Smooth muscle cell (in vitro differentiated cells): ENCODE measurements at regions not wholly inside any gene's neighbourhood (a gene's known extent, or its start where the extent isn't known, plus 50 kb on each side); places are given as distances from the start of the nearest gene placed in this dataset.

ENCODE experiments used
- DNase-seq: peaks from one replicate; lab custom pipeline; 2025; ENCODE audit not compliant: unreplicated experiment; lab: John Stamatoyannopoulos, UW
- H2AFZ ChIP-seq: fragments of 200-600 bp; sonication (generic); 2 replicates; pipeline ENCODE4 v1.6.0; 2016; ENCODE audit warnings: antibody characterized with exemption, low read depth, mild to moderate bottlenecking
- H3F3A ChIP-seq: fragments of 200-600 bp; sonication (generic); 2 replicates; pipeline ENCODE4 v1.6.0; 2017; ENCODE audit warnings: antibody characterized with exemption, low read depth
- H3K27ac ChIP-seq: fragments of 200-600 bp; sonication (generic); 2 replicates; pipeline ENCODE4 v1.5.1; 2016; ENCODE audit warnings: low read depth, mild to moderate bottlenecking
- H3K27me3 ChIP-seq: fragments of 200-600 bp; sonication (generic); 2 replicates; pipeline ENCODE4 v1.6.1; 2016; ENCODE audit warnings: low read depth, mild to moderate bottlenecking
- H3K36me3 ChIP-seq: fragments of 200-600 bp; sonication (generic); 2 replicates; pipeline ENCODE4 v1.5.1; 2016; ENCODE audit warnings: low read depth
- H3K4me1 ChIP-seq: fragments of 200-600 bp; sonication (generic); 2 replicates; pipeline ENCODE4 v1.5.1; 2016; ENCODE audit warnings: low read depth
- H3K4me2 ChIP-seq: fragments of 200-600 bp; sonication (generic); 2 replicates; pipeline ENCODE4 v1.6.0; 2016; ENCODE audit warnings: mild to moderate bottlenecking
- H3K4me3 ChIP-seq: fragments of 200-600 bp; sonication (generic); 2 replicates; pipeline ENCODE4 v1.5.1; 2016; ENCODE audit warnings: mild to moderate bottlenecking
- H3K79me2 ChIP-seq: fragments of 200-600 bp; sonication (generic); 2 replicates; pipeline ENCODE4 v1.6.0; 2016; ENCODE audit warnings: low read depth, mild to moderate bottlenecking
- H3K9ac ChIP-seq: fragments of 200-600 bp; sonication (generic); 2 replicates; pipeline ENCODE4 v1.6.0; 2016; ENCODE audit warnings: low read depth
- H3K9me3 ChIP-seq: fragments of 200-600 bp; sonication (generic); replicated peaks from 2 replicates; pipeline ENCODE4 v1.5.1; 2016; ENCODE audit warnings: low read depth
- H4K20me1 ChIP-seq: fragments of 200-600 bp; sonication (generic); 2 replicates; pipeline ENCODE4 v1.6.0; 2016; ENCODE audit warnings: low read depth
- CTCF ChIP-seq: fragments of 200-600 bp; sonication (generic); IDR thresholded peaks from 2 replicates; pipeline ENCODE4 v1.5.1; 2017; ENCODE audit warnings: borderline replicate concordance, mild to moderate bottlenecking, antibody characterized with exemption; ENCODE audit not compliant: insufficient read depth, poor library complexity, severe bottlenecking
- WGBS: methylation state at CpG from one replicate; pipeline ENCODE4 v1.1.7; 2016; ENCODE audit warnings: low lambda C conversion rate; 5-methylcytosine and 5-hydroxymethylcytosine counted together

GRCh38 chr12:40616383-40616915, 75.8 kb upstream of the CNTN1 start:
- no peak overlapping the region for H3K4me2 ChIP-seq
- H3K9ac ChIP-seq = no peak overlapping the region
- H3K9me3 ChIP-seq = no peaks in the 10 kb centered on the region
- no peaks in the 10 kb centered on the region for H3K36me3 ChIP-seq
- no peak for TF ChIP-seq CTCF
- H2AFZ ChIP-seq = no peak overlapping the region
- DNase-seq = no peak
- no peaks in the 10 kb centered on the region for H4K20me1 ChIP-seq
- H3K27ac ChIP-seq = no peak overlapping the region
- no peaks in the 10 kb centered on the region for H3K27me3 ChIP-seq
- H3F3A ChIP-seq = no peaks in the 10 kb centered on the region
- 95% methylated on average over 4 of the region's 4 CpGs for WGBS
- H3K4me3 ChIP-seq = no peak overlapping the region
- H3K79me2 ChIP-seq = no peaks in the 10 kb centered on the region
- H3K4me1 ChIP-seq = no peaks in the 10 kb centered on the region

GRCh38 chr12:40618636-40619035, 73.6 kb upstream of the CNTN1 start:
- DNase-seq = no peak
- H3K36me3 ChIP-seq = no peaks in the 10 kb centered on the region
- no peak overlapping the region for H2AFZ ChIP-seq
- no peaks in the 10 kb centered on the region for H3F3A ChIP-seq
- H3K27ac ChIP-seq = no peak overlapping the region
- no peaks in the 10 kb centered on the region for H3K4me1 ChIP-seq
- no peaks in the 10 kb centered on the region for H3K9me3 ChIP-seq
- TF ChIP-seq CTCF = no peak
- H3K4me2 ChIP-seq = no peak overlapping the region
- 85% methylated on average over 1 of the region's 1 CpG for WGBS
- H4K20me1 ChIP-seq = no peaks in the 10 kb centered on the region
- no peaks in the 10 kb centered on the region for H3K79me2 ChIP-seq
- H3K9ac ChIP-seq = no peak overlapping the region
- no peak overlapping the region for H3K4me3 ChIP-seq
- H3K27me3 ChIP-seq = no peaks in the 10 kb centered on the region

GRCh38 chr12:40620564-40621019, 71.6 kb upstream of the CNTN1 start:
- Histone ChIP-seq H3K9ac (no peak overlapping the region), H3K27me3 (no peaks in the 10 kb centered on the region), H3K27ac (no peak overlapping the region), H3K36me3 (no peaks in the 10 kb centered on the region), H2AFZ (no peak overlapping the region), H3K4me2 (no peak overlapping the region), H3K4me3 (no peak overlapping the region), H3K9me3 (no peaks in the 10 kb centered on the region), H3F3A (no peaks in the 10 kb centered on the region), H3K4me1 (no peaks in the 10 kb centered on the region), H3K79me2 (no peaks in the 10 kb centered on the region), H4K20me1 (no peaks in the 10 kb centered on the region)
- no peak for DNase-seq
- no peak for TF ChIP-seq CTCF
- 90% methylated on average over 23 of the region's 38 CpGs for WGBS

- Histone ChIP-seq H3K4me1 (no peaks in the 10 kb centered on the region), H3K79me2 (no peaks in the 10 kb centered on the region), H3K4me2 (no peak overlapping the region), H3K9me3 (no peaks in the 10 kb centered on the region), H3K9ac (no peak overlapping the region), H3K27ac (no peak overlapping the region), H3K4me3 (no peak overlapping the region), H3F3A (no peaks in the 10 kb centered on the region), H3K27me3 (no peaks in the 10 kb centered on the region), H4K20me1 (no peaks in the 10 kb centered on the region), H3K36me3 (no peaks in the 10 kb centered on the region), H2AFZ (no peak overlapping the region)
- peak; percentile 92 for TF ChIP-seq CTCF
- DNase-seq = peak; percentile 3
- WGBS = 46% methylated on average over 3 of the region's 3 CpGs
Observed at GRCh38 chr12:40622246-40622838, 69.9 kb upstream of the CNTN1 start.
